ENCODE measurements at regions not wholly inside any gene's neighbourhood (a gene's known extent, or its start where the extent isn't known, plus 50 kb on each side); places are given as distances from the start of the nearest gene placed in this dataset.

DNA sequence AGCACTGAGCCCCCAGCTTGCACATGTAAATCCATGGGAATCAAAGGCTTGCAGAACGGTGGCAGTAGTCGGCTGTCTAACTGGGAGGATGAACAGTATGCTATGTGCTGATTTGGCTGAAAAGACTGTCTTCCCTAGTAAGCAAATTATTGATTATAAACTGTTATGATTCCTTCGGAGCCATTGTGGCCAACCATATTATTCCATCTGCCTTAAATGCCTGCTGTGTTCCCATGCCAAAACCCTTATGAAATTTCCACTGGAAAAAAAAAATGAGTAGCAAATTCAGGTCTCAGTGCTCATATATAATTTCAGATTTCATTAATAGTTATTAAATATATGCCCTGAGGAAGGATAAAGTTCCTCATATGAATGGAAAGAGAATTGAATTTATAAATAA is 132.7 kb upstream of the MID1 start:
- DNase-seq (no peak), FAIRE-seq (no peak)
- Histone ChIP-seq H3K9me3 (ENCODE audit: control insufficient read depth in 2 of 2, insufficient read depth in 1 of 2, low read depth in 1 of 2, low read length in 1 of 2) (no peaks in the 10 kb centered on the region), H3K27ac (ENCODE audit: low read depth in 1 of 3, low read length in 2 of 3) (no peak overlapping the region), H3K4me3 (ENCODE audit: low read depth in 1 of 3, low read length in 3 of 3) (no peak overlapping the region), H3K36me3 (ENCODE audit: control insufficient read depth in 3 of 3, insufficient read depth in 2 of 3, low read depth in 1 of 3, low read length in 3 of 3) (no peaks in the 10 kb centered on the region), H3K27me3 (ENCODE audit: control insufficient read depth in 3 of 3, insufficient read depth in 3 of 3, low read length in 3 of 3) (no peaks in the 10 kb centered on the region), H3K4me1 (ENCODE audit: control insufficient read depth in 3 of 3, insufficient read depth in 2 of 3, low read depth in 1 of 3, low read length in 2 of 3) (no peaks in the 10 kb centered on the region)
- WGBS, 3 donors: 72 to 93% (median 83%) methylated on average over 3 of the region's 3 CpGs

DNA sequence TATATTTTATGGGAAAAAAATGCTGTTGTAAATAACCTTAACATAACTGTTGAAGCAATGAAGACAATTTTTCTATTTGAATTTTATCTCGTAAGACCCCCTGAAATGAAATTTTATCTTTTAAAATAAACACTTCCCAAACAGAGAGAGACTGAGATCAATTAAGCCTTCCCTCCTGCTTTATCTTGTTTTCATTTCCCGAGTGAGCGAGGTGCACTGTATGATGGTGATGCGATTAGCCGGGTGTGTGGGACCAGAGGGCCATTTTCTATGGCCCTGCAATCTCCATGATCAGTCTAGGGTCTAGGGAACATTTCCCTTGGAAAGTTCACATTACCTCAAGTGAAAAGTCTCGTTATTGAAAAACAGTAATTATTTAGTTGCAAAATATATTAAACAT is 134.1 kb upstream of the MID1 start:
- H3K27ac ChIP-seq (ENCODE audit: low read depth in 1 of 3, low read length in 2 of 3): no peak overlapping the region
- H3K36me3 ChIP-seq (ENCODE audit: control insufficient read depth in 3 of 3, insufficient read depth in 2 of 3, low read depth in 1 of 3, low read length in 3 of 3): no peaks in the 10 kb centered on the region
- FAIRE-seq (no peak), DNase-seq (no peak)
- H3K4me3 ChIP-seq (ENCODE audit: low read depth in 1 of 3, low read length in 3 of 3): no peak overlapping the region
- no peaks in the 10 kb centered on the region for H3K9me3 ChIP-seq (ENCODE audit: control insufficient read depth in 2 of 2, insufficient read depth in 1 of 2, low read depth in 1 of 2, low read length in 1 of 2)
- no peaks in the 10 kb centered on the region for H3K4me1 ChIP-seq (ENCODE audit: control insufficient read depth in 3 of 3, insufficient read depth in 2 of 3, low read depth in 1 of 3, low read length in 2 of 3)
- 79 to 85% (median 85%) methylated on average over 6 of the region's 6 CpGs for WGBS, 3 donors
- H3K27me3 ChIP-seq (ENCODE audit: control insufficient read depth in 3 of 3, insufficient read depth in 3 of 3, low read length in 3 of 3): no peaks in the 10 kb centered on the region

DNA sequence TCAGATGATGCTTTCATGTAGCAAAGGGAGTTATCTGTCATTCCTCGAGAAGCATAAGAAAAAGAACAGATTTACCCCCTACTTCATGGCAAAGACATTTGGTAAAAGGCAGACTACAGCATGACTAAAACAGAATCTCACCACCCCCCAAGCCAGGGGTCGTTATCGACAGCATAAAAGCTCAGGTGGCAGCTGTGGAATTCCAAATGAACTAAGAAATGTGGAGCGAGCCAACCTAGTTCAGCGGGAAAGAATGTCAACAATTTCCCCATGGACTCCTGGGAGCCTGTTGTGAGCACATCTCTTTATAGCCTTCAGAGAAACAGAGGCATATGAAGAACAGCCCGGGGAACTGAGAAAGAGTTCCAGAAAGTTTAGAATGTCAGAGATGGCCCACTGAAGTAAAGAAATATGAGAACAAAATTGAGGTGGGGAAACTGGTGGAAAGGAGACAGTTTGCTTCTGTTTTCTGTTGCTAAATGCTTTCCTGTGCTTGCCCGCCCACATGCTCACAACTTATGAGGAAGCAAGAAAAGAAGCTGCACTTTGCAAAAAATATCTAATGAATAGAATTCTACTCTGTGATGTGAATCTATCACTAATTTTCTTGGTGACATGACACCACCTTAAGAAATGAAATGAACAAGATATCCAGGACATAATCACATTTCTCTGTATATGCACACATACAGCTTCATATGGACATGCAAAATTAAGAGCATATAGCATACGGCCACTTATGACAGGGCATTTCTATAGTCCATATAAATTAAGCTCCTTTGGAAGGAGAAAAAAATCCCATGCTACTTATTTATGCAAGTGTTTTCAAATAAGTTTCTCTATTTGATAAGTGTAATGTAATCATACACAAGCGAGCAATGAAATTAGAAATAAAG is 135.3 kb upstream of the MID1 start:
- no peaks in the 10 kb centered on the region for H3K9me3 ChIP-seq (ENCODE audit: control insufficient read depth in 2 of 2, insufficient read depth in 1 of 2, low read depth in 1 of 2, low read length in 1 of 2)
- no peaks in the 10 kb centered on the region for H3K36me3 ChIP-seq (ENCODE audit: control insufficient read depth in 3 of 3, insufficient read depth in 2 of 3, low read depth in 1 of 3, low read length in 3 of 3)
- no peaks in the 10 kb centered on the region for H3K27me3 ChIP-seq (ENCODE audit: control insufficient read depth in 3 of 3, insufficient read depth in 3 of 3, low read length in 3 of 3)
- no peak for DNase-seq
- no peaks in the 10 kb centered on the region for H3K4me1 ChIP-seq (ENCODE audit: control insufficient read depth in 3 of 3, insufficient read depth in 2 of 3, low read depth in 1 of 3, low read length in 2 of 3)
- no peak overlapping the region for H3K27ac ChIP-seq (ENCODE audit: low read depth in 1 of 3, low read length in 2 of 3)
- FAIRE-seq: no peak
- WGBS, 3 donors: 56 to 79% (median 58%) methylated on average over 9 of the region's 9 CpGs
- no peak overlapping the region for H3K4me3 ChIP-seq (ENCODE audit: low read depth in 1 of 3, low read length in 3 of 3)

DNA sequence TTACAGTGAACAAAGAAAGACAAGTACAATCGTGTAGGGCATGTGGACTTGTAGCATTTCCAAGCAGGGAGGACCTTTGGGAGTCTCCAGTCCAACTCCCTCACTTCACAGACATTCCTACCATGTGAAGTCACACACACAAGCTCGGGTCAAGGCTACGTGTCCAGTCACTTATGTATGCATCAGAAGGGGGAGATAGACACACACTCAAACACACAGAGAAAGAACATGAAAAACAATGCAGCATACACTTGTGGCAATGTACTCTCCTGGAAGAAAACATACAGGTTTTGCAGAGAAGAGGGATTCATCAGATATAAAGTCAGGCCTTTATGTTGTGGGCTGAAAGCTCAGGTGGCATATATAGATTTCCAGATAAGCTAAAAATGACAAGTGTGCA is 136.1 kb upstream of the MID1 start:
- DNase-seq (peak in 1 of 2 donors; percentile 21), FAIRE-seq (no peak)
- Histone ChIP-seq H3K4me3 (ENCODE audit: low read depth in 1 of 3, low read length in 3 of 3) (no peak overlapping the region), H3K27me3 (ENCODE audit: control insufficient read depth in 3 of 3, insufficient read depth in 3 of 3, low read length in 3 of 3) (no peaks in the 10 kb centered on the region), H3K27ac (ENCODE audit: low read depth in 1 of 3, low read length in 2 of 3) (no peak overlapping the region), H3K9me3 (ENCODE audit: control insufficient read depth in 2 of 2, insufficient read depth in 1 of 2, low read depth in 1 of 2, low read length in 1 of 2) (no peaks in the 10 kb centered on the region), H3K36me3 (ENCODE audit: control insufficient read depth in 3 of 3, insufficient read depth in 2 of 3, low read depth in 1 of 3, low read length in 3 of 3) (no peaks in the 10 kb centered on the region), H3K4me1 (ENCODE audit: control insufficient read depth in 3 of 3, insufficient read depth in 2 of 3, low read depth in 1 of 3, low read length in 2 of 3) (no peaks in the 10 kb centered on the region)
- WGBS, 3 donors: 16 to 21% (median 20%) methylated on average over 3 of the region's 3 CpGs

DNA sequence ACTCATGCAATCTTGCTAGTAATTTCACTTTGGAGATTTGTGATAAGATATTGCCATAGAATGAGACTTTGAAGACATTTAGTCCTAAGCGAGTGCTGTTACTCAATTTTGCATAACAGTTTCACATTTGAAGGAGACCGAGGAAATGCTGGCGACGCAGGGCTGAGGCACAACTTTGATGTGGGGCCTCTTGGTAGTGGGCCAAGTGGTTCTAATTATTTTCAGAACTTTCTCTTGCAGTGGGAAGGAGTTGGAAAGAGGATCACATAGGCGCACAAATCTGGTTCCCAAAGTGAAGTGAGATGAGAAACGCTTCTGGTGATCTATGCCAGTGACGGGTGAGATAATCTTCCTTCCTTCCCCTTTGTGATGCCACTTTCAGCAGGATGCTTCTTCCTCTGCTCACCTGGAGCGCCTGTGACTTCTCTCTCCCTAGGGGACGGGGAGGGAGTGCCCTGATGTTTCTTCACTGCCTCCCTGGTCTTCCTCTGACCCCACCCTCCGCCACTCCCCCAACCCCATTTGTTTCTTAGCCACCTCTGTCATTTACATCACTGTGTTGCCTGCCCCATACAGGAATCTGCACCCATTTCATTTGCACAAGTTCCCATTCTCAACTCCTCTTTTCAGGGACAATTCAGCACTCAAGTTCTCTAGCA is 138.9 kb upstream of the MID1 start:
- no peaks in the 10 kb centered on the region for H3K9me3 ChIP-seq (ENCODE audit: control insufficient read depth in 2 of 2, insufficient read depth in 1 of 2, low read depth in 1 of 2, low read length in 1 of 2)
- FAIRE-seq (no peak), DNase-seq (no peak)
- no peaks in the 10 kb centered on the region for H3K36me3 ChIP-seq (ENCODE audit: control insufficient read depth in 3 of 3, insufficient read depth in 2 of 3, low read depth in 1 of 3, low read length in 3 of 3)
- H3K4me1 ChIP-seq (ENCODE audit: control insufficient read depth in 3 of 3, insufficient read depth in 2 of 3, low read depth in 1 of 3, low read length in 2 of 3): no peaks in the 10 kb centered on the region
- WGBS, 3 donors: 62 to 87% (median 68%) methylated on average over 9 to 10 of the region's 10 CpGs
- no peak overlapping the region for H3K27ac ChIP-seq (ENCODE audit: low read depth in 1 of 3, low read length in 2 of 3)
- no peak overlapping the region for H3K4me3 ChIP-seq (ENCODE audit: low read depth in 1 of 3, low read length in 3 of 3)
- H3K27me3 ChIP-seq (ENCODE audit: control insufficient read depth in 3 of 3, insufficient read depth in 3 of 3, low read length in 3 of 3): no peaks in the 10 kb centered on the region

DNA sequence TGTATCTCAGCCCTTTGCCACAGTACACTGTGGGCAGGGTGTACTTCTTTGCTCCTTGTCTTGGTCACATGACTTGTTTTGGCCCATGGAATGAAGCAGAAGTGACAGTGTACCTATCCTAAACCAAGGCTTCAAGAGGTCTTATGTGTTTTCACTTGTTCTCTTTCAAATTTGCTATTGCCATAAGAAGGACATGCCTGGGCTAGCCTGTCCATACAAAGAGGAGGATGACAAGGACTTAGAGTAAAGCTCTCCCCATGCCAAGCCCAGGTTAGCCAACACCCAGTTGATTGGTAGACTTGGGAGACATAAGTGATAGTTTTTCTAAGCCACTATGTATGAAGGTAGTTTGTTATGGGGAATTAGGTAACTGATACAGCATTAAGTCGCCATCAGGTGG is 141.1 kb upstream of the MID1 start:
- WGBS, 3 donors: 67 to 89% (median 83%) methylated on average over 1 of the region's 1 CpG
- H3K36me3 ChIP-seq (ENCODE audit: control insufficient read depth in 3 of 3, insufficient read depth in 2 of 3, low read depth in 1 of 3, low read length in 3 of 3): no peaks in the 10 kb centered on the region
- no peak for FAIRE-seq

DNA sequence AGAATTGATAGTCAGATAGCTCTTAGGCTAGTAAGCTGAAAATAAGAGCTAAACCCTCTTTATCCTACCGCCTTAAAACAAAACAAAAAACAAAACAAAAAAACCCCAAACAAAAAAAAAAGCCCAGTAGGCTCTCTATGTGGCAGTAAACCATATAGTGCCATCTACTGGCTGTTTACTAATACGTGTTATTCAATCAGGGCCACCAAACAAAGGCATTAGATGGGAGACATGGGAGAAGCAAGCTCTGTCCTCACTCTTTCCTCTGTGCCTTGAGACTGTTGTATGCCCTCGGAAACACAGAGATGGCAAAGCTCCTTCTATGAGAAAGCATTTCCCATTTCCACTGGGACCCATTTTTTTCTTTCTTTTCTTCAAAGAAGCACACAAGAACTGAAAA is 148.8 kb upstream of the MID1 start:
- WGBS, 3 donors: 27 to 35% (median 34%) methylated on average over 3 of the region's 3 CpGs
- FAIRE-seq: no peak
- no peaks in the 10 kb centered on the region for H3K27me3 ChIP-seq (ENCODE audit: control insufficient read depth in 3 of 3, insufficient read depth in 3 of 3, low read length in 3 of 3)
- H3K36me3 ChIP-seq (ENCODE audit: control insufficient read depth in 3 of 3, insufficient read depth in 2 of 3, low read depth in 1 of 3, low read length in 3 of 3): no peaks in the 10 kb centered on the region
- no peak overlapping the region for H3K27ac ChIP-seq (ENCODE audit: low read depth in 1 of 3, low read length in 2 of 3)
- H3K4me1 ChIP-seq (ENCODE audit: control insufficient read depth in 3 of 3, insufficient read depth in 2 of 3, low read depth in 1 of 3, low read length in 2 of 3): no peaks in the 10 kb centered on the region
- no peak overlapping the region for H3K4me3 ChIP-seq (ENCODE audit: low read depth in 1 of 3, low read length in 3 of 3)
- no peaks in the 10 kb centered on the region for H3K9me3 ChIP-seq (ENCODE audit: control insufficient read depth in 2 of 2, insufficient read depth in 1 of 2, low read depth in 1 of 2, low read length in 1 of 2)
- DNase-seq: peak in 1 of 2 donors; percentile 5

More for the DNA sequence above, 141.1 kb upstream of the MID1 start:
- Histone ChIP-seq H3K27ac (ENCODE audit: low read depth in 1 of 3, low read length in 2 of 3) (no peak overlapping the region), H3K9me3 (ENCODE audit: control insufficient read depth in 2 of 2, insufficient read depth in 1 of 2, low read depth in 1 of 2, low read length in 1 of 2) (no peaks in the 10 kb centered on the region), H3K4me3 (ENCODE audit: low read depth in 1 of 3, low read length in 3 of 3) (no peak overlapping the region), H3K4me1 (ENCODE audit: control insufficient read depth in 3 of 3, insufficient read depth in 2 of 3, low read depth in 1 of 3, low read length in 2 of 3) (no peaks in the 10 kb centered on the region), H3K27me3 (ENCODE audit: control insufficient read depth in 3 of 3, insufficient read depth in 3 of 3, low read length in 3 of 3) (no peaks in the 10 kb centered on the region)
- DNase-seq: no peak

DNA sequence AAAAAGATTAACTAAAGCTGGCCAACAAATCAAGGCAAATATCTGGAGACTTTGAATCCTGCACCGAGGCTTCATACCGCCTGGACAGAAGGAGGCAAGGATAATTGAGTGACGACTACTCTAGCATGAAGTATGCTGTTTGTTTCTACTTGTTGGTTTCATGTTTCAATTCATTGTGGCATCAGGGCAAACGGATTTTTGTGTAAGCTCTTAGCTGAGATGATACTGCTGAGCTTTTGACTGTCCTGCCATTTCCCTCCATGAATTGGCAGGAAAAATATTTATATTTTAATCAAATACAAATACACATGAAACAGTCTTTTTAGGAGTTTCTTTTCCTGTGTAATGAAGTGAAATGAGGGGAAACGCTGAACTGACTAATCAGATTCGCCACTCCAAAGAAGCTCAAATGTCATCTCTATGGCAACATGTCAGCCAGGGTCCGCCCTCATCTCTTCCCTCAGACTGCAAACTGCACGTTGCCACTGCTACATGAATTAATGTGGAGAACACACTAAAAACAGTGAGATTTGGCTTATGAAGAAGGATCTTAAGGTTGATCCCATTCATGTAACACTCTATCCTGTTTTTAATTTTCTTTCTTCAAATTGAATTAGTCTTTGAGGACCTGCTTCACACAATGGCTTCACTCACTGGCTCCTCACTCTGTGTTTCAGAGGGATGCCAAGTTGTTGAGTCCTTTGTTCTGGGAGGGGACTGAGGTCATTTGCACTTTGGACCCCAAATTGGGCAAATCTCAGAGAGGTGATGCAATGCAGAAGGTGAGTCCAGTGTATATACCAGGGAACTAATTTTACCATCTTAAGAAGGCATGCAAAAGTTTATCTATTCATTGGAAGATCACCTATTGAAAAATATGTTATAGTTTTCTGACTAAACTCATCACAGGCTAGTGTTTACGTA is 149.6 kb upstream of the MID1 start:
- WGBS, 3 donors: 57 to 73% (median 64%) methylated on average over 9 of the region's 9 CpGs
- DNase-seq (peak; percentile 13 to 15), FAIRE-seq (no peak)
- peak overlapping the region in 1 of 3 donors; percentile 14 for H3K27ac ChIP-seq (ENCODE audit: low read depth in 1 of 3, low read length in 2 of 3)
- H3K36me3 ChIP-seq (ENCODE audit: control insufficient read depth in 3 of 3, insufficient read depth in 2 of 3, low read depth in 1 of 3, low read length in 3 of 3): no peaks in the 10 kb centered on the region
- no peak overlapping the region for H3K4me3 ChIP-seq (ENCODE audit: low read depth in 1 of 3, low read length in 3 of 3)
- no peaks in the 10 kb centered on the region for H3K4me1 ChIP-seq (ENCODE audit: control insufficient read depth in 3 of 3, insufficient read depth in 2 of 3, low read depth in 1 of 3, low read length in 2 of 3)
- no peaks in the 10 kb centered on the region for H3K9me3 ChIP-seq (ENCODE audit: control insufficient read depth in 2 of 2, insufficient read depth in 1 of 2, low read depth in 1 of 2, low read length in 1 of 2)
- no peaks in the 10 kb centered on the region for H3K27me3 ChIP-seq (ENCODE audit: control insufficient read depth in 3 of 3, insufficient read depth in 3 of 3, low read length in 3 of 3)

All from small intestine (tissue), 7 donors.